Lower leg skin (tissue), 4 donors: ENCODE measurements at regions not wholly inside any gene's neighbourhood (a gene's known extent, or its start where the extent isn't known, plus 50 kb on each side); places are given as distances from the start of the nearest gene placed in this dataset.

Experiments
- DNase-seq, 2 donors: peaks; one replicate each; pipeline ENCODE4 v3.0.0-alpha.2; 2019; ENCODE audit warnings: low spot score in 2 of 2
- H3K4me3 ChIP-seq: fragments of 200-600 bp; sonication (generic); 2 replicates; pipeline ENCODE4 v1.5.1; 2017; ENCODE audit warnings: mild to moderate bottlenecking, low read depth; ENCODE audit not compliant: poor library complexity, severe bottlenecking
- POLR2A ChIP-seq, 2 donors: fragments of 450-650 bp; IDR thresholded peaks; one replicate each; pipeline ENCODE4 v1.6.1; 2016 to 2017; ENCODE audit warnings: antibody characterized with exemption in 2 of 2, mild to moderate bottlenecking in 1 of 2, moderate library complexity in 1 of 2
- WGBS, 2 donors: methylation state at CpG; one replicate each; pipeline ENCODE4 v1.1.5; 2018; 5-methylcytosine and 5-hydroxymethylcytosine counted together
- intact Hi-C: fragments of 100-400 bp; cut with DNase I; formaldehyde crosslinking; loops from one replicate; pipeline ENCODE4 v1.15.0; 2023; ENCODE audit warnings: low total_unique reads
- TF ChIP-seq, protein P1 (sequence below), 3 donors: fragments of 450-650 bp; IDR thresholded peaks; one replicate each; pipeline ENCODE4 v1.5.1; 2016; ENCODE audit warnings: antibody characterized with exemption in 3 of 3, mild to moderate bottlenecking in 3 of 3, moderate library complexity in 2 of 3

DNA sequence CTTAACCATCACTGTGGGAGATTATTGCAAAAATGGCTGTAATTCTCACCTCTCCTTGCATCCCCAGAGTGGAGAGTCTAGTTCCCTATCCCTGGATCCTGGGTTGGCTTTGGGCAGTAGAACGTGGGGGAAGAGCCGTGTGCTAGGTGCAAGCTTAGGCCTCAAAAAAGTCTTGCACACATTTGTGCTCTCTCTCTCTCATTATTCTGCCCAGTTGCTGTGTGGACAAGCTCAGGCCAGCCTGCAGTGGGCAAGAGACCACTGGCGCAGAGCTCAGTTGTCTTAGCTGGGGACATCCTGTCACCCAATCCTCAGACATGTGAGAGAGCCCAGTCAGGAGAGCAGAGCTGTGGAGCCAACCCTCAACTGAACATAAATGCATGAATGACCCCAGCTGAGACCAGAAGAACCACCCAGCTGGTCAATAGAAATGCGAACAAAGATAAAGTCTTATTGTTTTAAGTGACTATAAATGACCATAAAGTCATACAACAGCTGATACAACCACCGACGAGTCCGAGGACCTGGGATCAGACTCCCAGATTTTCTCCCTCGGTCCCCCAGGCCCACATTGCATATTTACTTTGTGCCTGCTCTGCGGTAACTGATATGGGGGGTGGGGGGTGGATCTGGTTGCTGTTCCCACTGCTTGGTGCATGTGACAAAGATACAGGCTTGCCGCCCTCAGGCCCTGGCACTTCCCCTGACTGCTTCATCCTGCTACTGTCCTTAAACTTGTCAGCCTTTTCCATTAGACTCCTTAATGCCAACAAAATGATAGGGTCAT is 166.4 kb upstream of the MVB12B start:
- intact Hi-C loops = no loop called here
- 90 to 91% methylated on average over 10 of the region's 10 CpGs for WGBS, 2 donors
- DNase-seq = peak; percentile 3 to 59
- H3K4me3 ChIP-seq = no peak overlapping the region
- TF ChIP-seq, protein P1, sequence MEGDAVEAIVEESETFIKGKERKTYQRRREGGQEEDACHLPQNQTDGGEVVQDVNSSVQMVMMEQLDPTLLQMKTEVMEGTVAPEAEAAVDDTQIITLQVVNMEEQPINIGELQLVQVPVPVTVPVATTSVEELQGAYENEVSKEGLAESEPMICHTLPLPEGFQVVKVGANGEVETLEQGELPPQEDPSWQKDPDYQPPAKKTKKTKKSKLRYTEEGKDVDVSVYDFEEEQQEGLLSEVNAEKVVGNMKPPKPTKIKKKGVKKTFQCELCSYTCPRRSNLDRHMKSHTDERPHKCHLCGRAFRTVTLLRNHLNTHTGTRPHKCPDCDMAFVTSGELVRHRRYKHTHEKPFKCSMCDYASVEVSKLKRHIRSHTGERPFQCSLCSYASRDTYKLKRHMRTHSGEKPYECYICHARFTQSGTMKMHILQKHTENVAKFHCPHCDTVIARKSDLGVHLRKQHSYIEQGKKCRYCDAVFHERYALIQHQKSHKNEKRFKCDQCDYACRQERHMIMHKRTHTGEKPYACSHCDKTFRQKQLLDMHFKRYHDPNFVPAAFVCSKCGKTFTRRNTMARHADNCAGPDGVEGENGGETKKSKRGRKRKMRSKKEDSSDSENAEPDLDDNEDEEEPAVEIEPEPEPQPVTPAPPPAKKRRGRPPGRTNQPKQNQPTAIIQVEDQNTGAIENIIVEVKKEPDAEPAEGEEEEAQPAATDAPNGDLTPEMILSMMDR (IDR thresholded peaks at IDR 0.05) = no peak
- TF ChIP-seq POLR2A (IDR thresholded peaks at IDR 0.05) = no peak

DNA sequence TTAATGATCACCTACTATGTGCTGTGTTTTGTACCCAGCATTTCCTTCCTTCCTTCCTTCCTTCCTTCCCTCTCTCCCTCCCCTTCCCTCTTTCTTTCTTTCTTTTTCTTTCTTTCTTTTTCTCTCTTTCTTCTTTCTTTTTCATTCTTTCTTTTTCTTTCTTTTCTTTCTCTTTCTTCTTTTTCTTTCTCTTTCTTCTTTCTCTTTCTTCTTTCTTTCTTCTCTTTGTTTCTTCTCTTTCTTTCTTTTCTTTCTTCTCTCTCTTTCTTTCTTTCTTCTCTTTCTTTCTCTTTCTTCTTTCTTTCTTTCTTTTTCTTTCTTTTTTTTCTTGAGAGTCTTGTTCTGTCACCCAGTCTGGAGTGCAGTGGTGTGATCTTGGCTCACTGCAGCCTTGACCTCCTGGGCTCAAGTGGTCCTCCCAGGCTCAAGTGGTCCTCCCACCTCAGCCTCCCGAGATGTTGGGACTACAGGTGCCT is 165.7 kb upstream of the MVB12B start:
- intact Hi-C loops = no loop called here
- TF ChIP-seq, protein P1 (IDR thresholded peaks at IDR 0.05) = no peak
- TF ChIP-seq POLR2A (IDR thresholded peaks at IDR 0.05) = no peak
- DNase-seq = peak in 1 of 2 donors; percentile 1
- 69 to 94% methylated on average over 1 of the region's 1 CpG for WGBS, 2 donors
- no peak overlapping the region for H3K4me3 ChIP-seq

DNA sequence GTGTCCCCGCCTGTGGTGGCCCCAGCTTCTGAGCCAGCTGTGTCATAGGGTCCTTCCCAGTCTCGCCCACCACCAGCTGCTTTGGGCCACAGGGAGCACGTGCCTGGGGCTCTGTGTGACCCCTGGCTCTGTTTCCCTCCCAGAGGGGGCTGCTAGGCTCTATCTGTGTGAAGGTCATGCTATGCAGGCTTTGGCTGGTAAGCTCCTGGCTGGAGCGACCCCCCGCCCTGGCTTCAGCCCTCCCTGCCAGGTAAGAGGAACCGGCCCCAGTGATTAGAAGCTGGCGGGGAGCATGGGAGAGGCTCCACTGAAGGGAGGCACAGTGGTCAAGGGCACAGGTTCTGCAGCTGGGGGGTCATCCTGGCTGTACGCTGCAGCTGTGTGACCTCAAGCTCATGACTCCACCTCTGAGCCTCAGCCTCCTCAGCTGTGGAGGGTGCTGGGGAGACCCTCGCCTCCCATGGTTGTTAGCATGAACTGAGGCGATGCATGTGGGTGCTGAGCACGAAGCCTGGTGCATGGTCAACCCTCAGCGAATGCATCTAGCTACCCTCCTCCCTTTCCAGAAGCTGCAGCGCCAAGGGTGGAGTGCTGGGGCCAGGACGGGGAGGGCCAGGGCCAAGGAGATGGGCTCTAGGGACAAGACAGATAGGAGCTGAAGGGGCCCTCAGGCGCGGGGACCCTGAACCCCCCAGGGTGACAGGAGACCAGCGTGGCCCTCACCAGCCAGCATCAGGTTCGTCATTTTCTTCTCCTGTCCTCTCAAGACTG is 163.8 kb upstream of the MVB12B start:
- TF ChIP-seq, protein P1 (IDR thresholded peaks at IDR 0.05) = no peak
- no peak for TF ChIP-seq POLR2A (IDR thresholded peaks at IDR 0.05)
- WGBS, 2 donors = 93 to 94% methylated on average over 15 to 18 of the region's 18 CpGs
- intact Hi-C loops = no loop called here
- DNase-seq = peak in 1 of 2 donors; percentile 68
- no peak overlapping the region for H3K4me3 ChIP-seq

DNA sequence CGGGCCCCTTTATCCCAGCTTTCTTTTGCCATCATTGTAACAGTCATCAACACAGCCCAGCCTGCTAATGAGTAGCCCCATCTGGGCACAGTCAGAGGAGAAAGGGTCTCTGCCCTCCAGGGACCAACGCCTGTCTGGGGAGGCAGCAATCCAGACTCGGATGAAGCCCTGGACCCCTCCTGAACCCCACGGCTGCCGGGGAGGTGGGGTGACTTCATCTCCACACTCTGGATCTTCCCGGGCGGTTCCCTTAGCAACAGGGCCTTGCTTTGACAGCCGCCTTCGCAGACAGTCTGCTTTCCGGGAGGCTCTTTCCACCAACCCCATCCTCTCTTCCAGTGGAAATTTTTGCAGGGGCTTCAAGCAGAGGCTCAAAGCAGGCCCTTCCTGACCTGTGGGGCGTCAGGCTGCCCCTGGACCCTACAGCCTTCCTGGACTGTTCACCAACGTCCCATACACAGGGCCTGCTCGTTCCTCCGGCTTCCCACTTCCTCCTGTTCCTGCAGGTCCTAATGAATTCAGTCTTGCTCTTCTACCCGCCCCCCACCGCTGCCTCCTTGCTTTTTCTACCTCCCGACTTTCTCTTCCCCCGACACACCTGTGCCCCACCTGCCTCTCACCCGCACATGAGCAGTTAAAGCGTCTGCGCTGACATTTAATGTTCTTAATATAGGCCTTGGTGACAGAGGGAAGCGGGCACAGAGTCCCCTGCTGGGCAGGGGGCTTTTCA is 161.7 kb upstream of the MVB12B start:
- no peak for TF ChIP-seq POLR2A (IDR thresholded peaks at IDR 0.05)
- TF ChIP-seq, protein P1 (IDR thresholded peaks at IDR 0.05) = no peak
- peak; percentile 5 to 62 for DNase-seq
- no peak overlapping the region for H3K4me3 ChIP-seq
- 77 to 83% methylated on average over 22 of the region's 22 CpGs for WGBS, 2 donors
- intact Hi-C loops = no loop called here

DNA sequence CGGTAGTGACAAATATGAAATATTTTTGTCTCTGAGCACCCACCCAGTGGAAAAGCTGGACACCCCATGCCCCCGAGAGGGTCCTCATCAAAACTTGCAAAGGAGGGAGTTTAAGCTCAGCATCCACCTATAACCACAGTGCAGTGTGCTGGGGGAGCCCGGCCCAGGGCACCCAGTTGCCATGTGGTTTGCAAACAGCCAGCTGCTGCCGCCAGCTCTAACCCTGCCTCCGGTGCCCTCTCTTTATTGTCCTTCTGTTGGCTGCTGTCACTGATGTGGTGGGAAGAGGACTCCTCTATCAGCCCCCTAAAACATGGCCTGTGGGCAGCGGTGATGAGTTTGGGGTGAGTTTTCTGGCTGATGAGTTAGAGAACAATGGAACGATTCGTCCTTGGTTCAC is 160.9 kb upstream of the MVB12B start:
- DNase-seq = peak; percentile 0 to 56
- TF ChIP-seq, protein P1 (IDR thresholded peaks at IDR 0.05) = no peak
- no peak for TF ChIP-seq POLR2A (IDR thresholded peaks at IDR 0.05)
- intact Hi-C loops = no loop called here
- 93% methylated on average over 8 of the region's 8 CpGs for WGBS, 2 donors
- no peak overlapping the region for H3K4me3 ChIP-seq
